HG02610 (cell line): ENCODE measurements at regions not wholly inside any gene's neighbourhood (a gene's known extent, or its start where the extent isn't known, plus 50 kb on each side); places are given as distances from the start of the nearest gene placed in this dataset.

ENCODE experiments used
- ATAC-seq: cut with Tn5 transposase; IDR thresholded peaks from one replicate; pipeline ENCODE4 v1.9.1; 2021; ENCODE audit warnings: mild to moderate bottlenecking, moderate library complexity; ENCODE audit not compliant: unreplicated experiment

GRCh38 chr14:38777401-38777800 lies 325.6 kb downstream of the SEC23A start:
- no peak for ATAC-seq

- no peak for ATAC-seq
These were observed 327.0 kb downstream of the SEC23A start for GRCh38 chr14:38775986-38776385.

DNA sequence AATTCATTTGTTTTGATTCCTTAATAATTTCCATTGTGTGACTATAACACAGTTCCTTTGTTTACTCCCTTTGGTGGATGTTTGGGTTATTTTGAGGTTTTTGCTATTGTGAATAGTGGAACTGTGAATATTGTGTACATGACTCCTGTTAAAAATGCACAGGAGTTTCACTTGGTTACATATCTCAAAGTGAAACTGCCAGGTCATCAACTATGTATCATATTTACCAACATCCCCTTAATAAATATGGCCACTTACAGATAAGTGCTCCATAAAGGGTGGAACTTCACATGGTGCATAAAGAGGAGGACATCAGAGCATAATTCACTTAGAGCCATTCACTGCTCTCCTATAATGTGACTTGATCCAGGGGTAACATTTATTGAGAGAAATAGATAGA lies 328.9 kb downstream of the SEC23A start:
- ATAC-seq: no peak

DNA sequence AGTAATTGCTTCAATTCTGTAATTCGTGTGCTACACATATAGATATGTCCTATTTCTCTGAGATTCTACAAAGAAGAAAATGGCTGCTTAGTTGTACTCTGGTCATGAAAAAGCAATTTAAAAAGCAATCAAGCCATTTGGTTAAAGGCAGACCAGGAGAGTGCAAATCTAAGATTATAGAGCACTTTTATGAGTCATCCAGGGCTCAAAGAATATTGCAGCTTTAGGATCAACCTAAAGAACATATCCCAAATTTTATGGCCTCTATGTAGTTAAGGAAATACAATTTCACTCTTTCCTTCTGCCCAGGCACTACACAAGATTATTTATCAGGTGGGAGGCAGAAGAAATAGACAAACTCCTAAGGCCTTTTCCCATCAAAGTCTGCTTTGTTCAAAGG lies 332.8 kb downstream of the SEC23A start:
- no peak for ATAC-seq

GRCh38 chr14:38762845-38763244 lies 340.2 kb downstream of the SEC23A start:
- no peak for ATAC-seq

DNA sequence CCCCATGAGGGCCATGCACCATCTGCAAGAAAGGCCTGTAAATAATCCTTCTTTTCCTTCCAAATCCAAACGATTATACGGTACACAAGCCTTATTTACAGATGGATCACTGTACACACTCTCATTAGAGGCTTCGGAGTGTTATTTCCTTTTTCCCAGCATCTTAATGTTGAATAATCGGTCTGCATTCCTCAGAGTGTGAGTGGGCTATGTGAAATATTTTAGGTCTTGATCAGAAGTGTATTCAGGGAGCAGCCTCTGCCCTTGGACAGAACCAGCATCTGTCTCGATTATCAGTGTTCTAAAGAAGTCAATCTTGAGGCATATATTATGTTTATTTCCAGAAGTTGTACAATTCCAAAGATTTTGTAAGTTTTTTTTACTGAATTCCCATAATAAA lies 340.6 kb downstream of the SEC23A start:
- no peak for ATAC-seq

- no peak for ATAC-seq
These were observed 342.0 kb downstream of the SEC23A start for GRCh38 chr14:38761033-38761432.

DNA sequence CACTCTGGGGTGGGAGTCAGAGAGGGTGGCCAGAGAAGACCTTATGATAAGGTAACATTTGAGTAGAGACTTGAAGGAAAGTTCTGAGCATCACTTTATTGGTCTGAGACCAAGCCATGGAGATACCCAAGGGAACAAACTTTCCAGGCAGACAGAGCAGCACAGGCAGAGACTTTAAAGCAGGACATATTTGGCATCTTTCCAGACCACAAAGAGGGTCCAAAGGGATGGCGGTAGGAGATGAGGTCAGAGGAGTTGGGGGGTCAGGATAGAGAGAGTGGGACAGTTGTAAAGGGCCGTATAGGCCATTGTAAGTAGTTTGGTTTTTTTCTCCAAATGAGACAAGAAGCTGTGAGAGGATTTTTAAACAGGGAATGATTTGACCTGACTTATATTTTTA lies 344.4 kb downstream of the SEC23A start:
- ATAC-seq: no peak

- no peak for ATAC-seq
These were observed 348.0 kb downstream of the SEC23A start for GRCh38 chr14:38755036-38755435.

DNA sequence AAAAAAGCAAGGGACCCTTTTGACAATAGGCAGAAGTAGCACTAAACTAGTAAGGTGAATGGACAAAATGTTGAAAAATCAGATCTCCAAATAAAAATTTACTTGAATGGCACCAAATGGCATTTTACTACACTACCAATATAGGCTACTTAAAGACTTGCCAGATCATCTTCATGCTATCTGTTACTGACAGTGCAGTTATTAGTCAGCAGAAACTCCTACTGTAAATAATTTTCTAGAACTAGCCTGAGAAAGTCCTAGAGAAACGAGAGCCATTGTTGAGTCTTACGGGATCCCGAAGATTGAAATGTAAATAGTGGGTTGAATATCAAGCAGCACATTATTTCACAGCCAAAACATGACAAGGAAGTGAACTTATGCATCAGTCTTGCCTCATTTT lies 350.3 kb downstream of the SEC23A start:
- ATAC-seq: no peak

DNA sequence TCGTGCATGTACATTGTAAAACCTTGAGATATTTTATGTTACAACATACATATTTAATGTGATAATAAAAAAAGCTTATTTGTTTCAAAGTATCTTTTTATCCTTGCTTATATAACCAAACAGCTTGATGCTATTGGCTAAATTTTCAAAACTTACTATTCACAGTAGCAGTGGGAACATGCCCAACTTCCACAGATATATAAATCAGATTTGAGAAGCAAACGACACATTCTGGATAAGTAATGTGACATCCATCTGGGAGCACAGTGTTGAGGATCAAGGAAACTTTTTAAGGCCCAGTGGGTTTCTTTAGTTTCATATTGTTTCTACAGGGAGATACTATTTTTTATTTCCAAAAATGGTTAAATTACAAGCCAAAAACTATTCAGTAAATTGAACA lies 350.7 kb downstream of the SEC23A start:
- no peak for ATAC-seq

- no peak for ATAC-seq
These were observed 351.6 kb downstream of the SEC23A start for GRCh38 chr14:38751459-38751858.

GRCh38 chr14:38749936-38750335 lies 353.1 kb downstream of the SEC23A start:
- no peak for ATAC-seq

- ATAC-seq: no peak
These were observed 357.2 kb downstream of the SEC23A start for GRCh38 chr14:38745861-38746260.

DNA sequence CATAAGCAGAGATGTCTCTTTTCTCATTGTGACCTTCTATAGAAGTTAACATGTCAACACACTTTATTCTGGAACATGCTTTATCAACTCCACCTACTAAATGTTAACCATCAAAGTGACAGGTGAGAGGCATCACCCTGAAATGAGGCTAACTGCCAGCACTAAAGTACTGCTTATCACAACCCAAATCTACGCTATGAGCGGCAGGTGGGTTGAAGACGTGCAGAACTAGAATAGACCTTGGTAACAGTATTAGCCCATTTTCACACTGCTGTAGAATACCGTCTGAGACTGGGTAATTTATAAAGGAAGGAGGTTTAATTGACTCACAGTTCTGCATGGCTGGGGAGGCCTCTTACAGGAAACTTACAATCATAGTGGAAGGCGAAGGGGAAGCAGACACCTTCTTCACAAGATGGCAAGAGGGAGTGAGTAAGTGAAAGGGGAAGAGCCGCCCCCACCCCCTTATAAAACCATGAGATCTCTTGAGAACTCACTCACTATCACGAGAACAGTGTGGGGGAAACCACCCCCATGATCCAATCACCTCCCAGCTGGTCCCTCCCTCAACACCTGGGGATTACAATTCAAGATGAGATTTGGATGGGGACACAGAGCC lies 359.0 kb downstream of the SEC23A start:
- no peak for ATAC-seq

DNA sequence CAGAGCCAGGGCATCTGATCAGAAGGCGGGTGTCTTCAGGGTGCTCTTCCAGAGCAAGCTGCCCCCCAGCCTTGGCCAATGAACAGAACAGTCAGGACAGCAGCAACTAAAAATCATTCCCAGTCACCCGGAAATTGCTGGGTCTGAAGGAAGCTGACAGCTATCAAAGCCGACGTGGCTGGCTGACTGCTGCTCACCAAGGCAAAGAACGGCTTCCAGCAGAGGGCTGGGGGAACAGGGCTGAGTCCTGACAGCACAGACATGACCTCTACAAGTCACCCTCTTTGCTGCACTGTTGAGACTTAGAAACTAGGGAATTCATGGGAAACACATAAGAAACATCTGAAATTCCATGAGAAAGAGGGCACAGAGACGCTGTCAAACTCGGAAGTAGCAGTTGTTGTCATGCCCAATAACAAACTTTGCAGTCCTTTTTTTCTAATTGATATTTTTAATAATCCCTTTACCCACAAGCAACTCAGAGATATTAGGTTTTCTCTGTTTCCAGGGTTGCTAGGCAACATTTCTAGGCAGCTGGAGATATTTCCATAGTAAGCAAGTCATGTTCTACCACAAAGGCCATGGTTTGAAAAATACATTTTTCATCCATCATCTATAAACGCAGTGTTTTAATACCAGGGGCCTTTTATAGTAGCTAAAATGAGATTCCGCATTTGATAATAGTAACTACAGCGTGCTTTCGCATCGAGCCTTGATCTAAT lies 365.2 kb downstream of the SEC23A start:
- no peak for ATAC-seq

GRCh38 chr14:38735005-38735404 lies 368.0 kb downstream of the SEC23A start:
- ATAC-seq: no peak

DNA sequence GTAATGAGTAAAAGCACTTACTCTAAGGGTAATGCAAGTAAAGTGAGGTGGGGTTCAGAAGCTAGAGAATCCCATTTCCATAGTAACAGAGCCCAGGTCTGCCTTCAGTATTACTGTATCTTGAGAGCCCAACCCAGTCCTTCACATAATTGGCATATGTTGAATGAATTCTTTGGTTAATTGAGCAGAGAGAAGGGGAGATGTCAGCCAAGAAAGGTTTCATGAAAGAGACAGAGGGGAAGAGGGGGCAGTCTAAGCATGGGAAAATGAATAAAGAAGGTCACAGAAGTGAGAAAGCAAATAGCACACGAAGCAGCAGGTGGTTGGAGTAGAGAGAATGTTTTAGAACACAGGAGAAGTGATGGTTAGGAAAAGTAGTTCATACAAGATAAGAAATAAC lies 371.1 kb downstream of the SEC23A start:
- ATAC-seq: no peak

- ATAC-seq: no peak
These were observed 372.6 kb downstream of the SEC23A start for GRCh38 chr14:38730420-38730819.

GRCh38 chr14:38727731-38728130 lies 375.3 kb downstream of the SEC23A start:
- ATAC-seq: no peak

- no peak for ATAC-seq
These were observed 378.4 kb downstream of the SEC23A start for GRCh38 chr14:38724621-38725020.

GRCh38 chr14:38723959-38724358 lies 379.1 kb downstream of the SEC23A start:
- ATAC-seq: no peak

- no peak for ATAC-seq
These were observed 379.8 kb downstream of the SEC23A start for GRCh38 chr14:38723277-38723676.
